NB4 (cell line): ENCODE measurements at regions not wholly inside any gene's neighbourhood (a gene's known extent, or its start where the extent isn't known, plus 50 kb on each side); places are given as distances from the start of the nearest gene placed in this dataset.

Experiments used
- DNase-seq: peaks from one replicate; pipeline ENCODE4 v3.0.0; 2010; ENCODE audit warnings: low read depth
- H3K4me3 ChIP-seq: one replicate; pipeline ENCODE4 v1.5.1; 2011; ENCODE audit warnings: mild to moderate bottlenecking, low read depth, low read length, moderate library complexity
- CTCF ChIP-seq: IDR thresholded peaks from one replicate; pipeline ENCODE4 v1.5.1; 2012; ENCODE audit warnings: low read depth, low read length
- MAX ChIP-seq: IDR thresholded peaks from 2 replicates; pipeline ENCODE4 v1.6.1; 2011; ENCODE audit warnings: low read depth, low read length
- MYC ChIP-seq: IDR thresholded peaks from 2 replicates; pipeline ENCODE4 v1.6.1; 2011; ENCODE audit warnings: low read depth, low read length
- POLR2A ChIP-seq: IDR thresholded peaks from 2 replicates; pipeline ENCODE4 v1.6.1; 2011; ENCODE audit warnings: mild to moderate bottlenecking; ENCODE audit not compliant: insufficient read length; ENCODE audit errors: extremely low read depth

DNA sequence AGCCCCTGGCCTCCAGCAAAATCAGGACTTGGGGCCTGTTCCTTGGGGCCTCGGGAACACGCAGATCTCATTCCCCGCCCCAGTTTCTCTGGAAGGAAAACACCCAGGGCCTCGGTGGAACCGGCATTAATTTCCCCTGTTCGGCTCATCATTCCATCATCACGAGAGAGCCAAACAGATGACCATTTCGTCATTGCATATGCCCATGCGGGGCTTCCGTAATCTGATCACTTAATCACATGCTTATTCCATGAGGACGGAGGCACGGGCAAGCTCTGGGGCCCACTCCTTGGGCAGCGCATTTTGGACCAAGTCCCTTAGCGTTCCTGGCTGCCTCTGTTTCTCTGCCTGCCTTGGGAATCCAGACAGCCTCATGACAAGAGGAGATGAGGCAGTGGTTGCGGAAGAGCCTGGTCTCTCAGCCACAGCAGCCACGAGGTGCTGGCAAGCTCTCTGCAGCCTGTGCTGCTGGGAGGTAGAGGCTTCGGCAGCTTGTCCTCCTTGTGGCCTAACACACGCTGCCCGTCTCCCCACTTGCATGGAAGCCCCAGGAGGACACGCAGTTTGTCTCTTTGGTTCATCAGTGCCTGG is 65.0 kb upstream of the IER5L start:
- H3K4me3 ChIP-seq = no peak overlapping the region
- TF ChIP-seq POLR2A (no peak), CTCF (no peak), MYC (no peak), MAX (no peak)
- DNase-seq = no peak

GRCh38 chr9:129242191-129242941 is 64.3 kb upstream of the IER5L start:
- TF ChIP-seq CTCF (no peak), MYC (no peak)
- no peak overlapping the region for H3K4me3 ChIP-seq
- no peak for DNase-seq

DNA sequence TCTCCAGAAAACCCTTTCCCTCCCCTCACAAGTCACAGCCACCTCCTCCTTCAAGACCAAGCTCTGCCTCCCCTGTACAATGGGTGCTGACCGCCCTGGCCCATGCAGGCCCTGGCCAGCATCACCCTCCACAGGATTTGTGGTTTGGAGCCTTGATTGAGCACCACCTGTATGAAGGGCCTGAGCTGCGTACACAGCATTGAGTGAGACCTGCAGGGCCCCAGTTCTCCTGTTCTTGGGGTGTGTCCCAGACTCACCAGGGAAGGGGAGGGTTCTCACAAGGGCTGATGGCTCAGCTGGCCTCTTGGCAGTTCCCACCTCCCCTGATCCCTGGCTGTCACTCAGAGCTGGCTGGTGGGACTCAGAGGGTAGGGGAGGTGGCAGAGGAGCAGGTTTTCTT is 63.7 kb upstream of the IER5L start:
- no peak overlapping the region for H3K4me3 ChIP-seq
- TF ChIP-seq CTCF (no peak), POLR2A (no peak), MYC (no peak), MAX (no peak)
- DNase-seq = no peak

GRCh38 chr9:129240581-129241211 is 62.6 kb upstream of the IER5L start:
- no peak for TF ChIP-seq MAX
- no peak for TF ChIP-seq POLR2A
- TF ChIP-seq MYC = no peak
- no peak for TF ChIP-seq CTCF
- no peak for DNase-seq
- no peak overlapping the region for H3K4me3 ChIP-seq

DNA sequence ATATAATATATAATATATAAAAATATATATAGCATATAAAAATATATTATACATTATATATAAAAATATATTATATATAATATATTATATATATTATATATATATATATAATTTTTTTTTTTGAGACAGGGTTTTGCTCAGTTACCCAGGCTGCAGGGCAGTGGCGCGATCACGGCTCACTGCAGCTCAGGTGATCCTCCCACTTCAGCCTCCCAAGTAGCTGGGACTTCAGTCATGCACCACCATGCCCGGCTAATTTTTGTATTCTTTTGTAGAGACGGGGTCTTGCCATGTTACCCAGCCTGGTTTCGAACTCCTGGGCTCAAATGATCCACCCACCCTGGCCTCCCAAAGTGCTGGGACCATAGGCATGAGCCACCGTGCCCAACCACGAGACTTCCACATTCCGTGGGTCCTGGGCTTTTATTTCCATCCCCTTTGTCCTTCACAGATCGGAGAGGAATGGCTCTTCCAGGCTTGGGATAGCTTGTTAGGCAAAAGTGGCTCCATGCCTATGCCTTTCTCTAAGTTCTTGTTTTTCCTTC is 62.0 kb upstream of the IER5L start:
- no peak for DNase-seq
- no peak for TF ChIP-seq CTCF
- no peak overlapping the region for H3K4me3 ChIP-seq
